ENCODE measurements at regions not wholly inside any gene's neighbourhood (a gene's known extent, or its start where the extent isn't known, plus 50 kb on each side); places are given as distances from the start of the nearest gene placed in this dataset.
A peak's percentile ranks its signal among the peaks of the same experiment; 100 is the strongest.

DNA sequence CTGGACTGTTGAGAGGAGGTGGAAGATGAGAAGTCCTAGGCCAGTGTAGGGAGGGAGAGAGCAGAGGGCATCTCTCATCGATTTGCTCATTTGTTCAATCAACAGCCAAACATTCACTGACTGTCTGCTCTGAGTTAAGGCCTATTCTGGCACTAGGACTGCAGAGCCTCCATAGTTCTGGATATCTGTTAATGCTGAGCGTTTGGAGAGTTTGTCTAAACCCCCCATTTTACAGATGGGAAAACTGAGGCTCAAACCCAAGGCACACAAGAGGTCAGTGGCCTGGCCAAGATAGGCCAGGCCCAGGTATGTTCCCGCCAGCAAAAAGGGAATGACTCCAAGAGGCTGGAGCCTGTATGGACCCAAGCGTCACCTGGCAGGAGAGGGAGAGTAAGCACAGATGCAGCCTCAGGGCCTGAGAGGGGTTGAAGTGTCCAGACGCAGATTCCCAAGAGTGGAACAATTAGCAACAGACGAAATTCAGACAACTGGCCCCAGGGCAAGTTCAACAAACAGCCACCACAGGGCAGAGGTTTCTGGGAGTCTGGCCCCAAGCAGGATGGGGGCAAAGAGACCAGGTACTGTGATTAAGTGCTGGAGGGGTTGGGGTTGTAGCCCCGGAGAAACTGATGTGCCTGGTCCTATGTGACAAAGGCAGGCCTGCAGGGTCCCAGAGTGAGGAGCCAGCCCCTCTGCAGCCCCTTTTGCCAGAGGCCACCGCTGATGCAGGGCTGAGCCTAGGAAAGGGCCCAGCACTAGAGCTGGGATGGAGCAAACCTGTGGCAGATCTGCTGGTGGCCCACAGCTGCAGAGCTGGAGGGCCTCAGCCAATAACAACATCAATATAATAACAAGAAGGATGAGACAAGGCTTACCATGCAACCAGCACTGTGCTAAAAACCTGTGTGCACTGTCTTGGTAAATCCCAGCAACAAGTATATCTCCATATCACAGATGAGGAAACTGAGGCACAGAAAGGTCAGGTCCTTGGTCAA is 245.1 kb upstream of the TLE3 start:
- DNase-seq, result no peak

DNA sequence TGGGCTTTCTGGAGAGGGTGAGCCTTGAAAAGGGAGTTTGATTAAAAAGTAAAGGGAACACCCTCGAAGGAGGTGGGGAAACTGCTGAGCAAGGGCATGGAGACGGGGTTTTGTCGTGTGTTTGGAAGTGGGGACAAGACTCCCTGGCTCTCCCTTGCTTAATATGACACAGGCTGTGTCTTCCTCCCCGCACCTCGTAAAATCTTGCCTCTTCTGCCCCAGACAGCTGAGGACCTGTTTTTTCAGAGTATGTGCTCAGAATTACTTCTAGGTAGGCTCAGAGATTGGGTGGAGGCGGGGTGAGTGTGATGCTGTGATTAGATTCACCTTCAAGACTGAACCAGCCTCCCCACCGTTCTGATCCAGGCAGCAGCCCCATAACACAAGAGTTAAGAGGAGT is 244.4 kb upstream of the TLE3 start:
- no peak for DNase-seq

DNA sequence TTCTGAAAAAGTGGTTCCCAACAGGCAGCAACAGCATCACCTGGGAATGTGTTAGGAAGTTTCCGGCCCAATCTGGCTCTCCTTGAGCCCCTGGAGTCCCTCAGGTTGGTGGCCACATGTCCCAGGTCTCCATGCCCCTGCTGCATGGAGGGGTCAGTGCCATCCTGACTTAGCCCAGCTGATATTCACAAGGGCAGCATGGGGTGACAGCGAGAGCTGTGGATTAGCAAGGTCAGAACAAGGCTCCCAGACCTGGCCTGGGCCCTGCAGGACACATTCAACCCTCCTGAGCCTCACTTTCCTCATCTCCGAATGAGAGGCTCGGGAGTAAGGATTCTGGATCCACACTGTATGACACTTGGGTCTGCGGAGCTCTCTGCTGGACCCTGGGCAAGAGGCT is 243.8 kb upstream of the TLE3 start:
- no peak for DNase-seq

DNA sequence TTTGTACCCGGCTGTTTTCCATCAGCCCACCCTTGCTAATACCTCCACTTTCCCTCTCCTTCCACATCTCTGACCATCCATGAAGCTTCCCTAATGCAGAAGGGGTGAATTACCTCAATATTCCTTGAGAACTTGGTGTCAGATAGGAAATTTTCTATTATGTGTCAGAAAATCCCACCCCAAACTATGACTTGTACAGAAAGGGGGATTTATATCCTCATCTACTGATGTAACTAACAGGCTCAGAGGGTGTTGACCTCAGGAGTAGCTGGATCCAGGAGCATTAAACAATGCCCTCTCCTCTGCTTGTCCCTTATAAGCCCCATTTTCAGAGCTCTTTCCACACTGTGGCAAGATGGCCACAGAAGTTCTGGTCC is 242.8 kb upstream of the TLE3 start:
- no peak for DNase-seq

DNA sequence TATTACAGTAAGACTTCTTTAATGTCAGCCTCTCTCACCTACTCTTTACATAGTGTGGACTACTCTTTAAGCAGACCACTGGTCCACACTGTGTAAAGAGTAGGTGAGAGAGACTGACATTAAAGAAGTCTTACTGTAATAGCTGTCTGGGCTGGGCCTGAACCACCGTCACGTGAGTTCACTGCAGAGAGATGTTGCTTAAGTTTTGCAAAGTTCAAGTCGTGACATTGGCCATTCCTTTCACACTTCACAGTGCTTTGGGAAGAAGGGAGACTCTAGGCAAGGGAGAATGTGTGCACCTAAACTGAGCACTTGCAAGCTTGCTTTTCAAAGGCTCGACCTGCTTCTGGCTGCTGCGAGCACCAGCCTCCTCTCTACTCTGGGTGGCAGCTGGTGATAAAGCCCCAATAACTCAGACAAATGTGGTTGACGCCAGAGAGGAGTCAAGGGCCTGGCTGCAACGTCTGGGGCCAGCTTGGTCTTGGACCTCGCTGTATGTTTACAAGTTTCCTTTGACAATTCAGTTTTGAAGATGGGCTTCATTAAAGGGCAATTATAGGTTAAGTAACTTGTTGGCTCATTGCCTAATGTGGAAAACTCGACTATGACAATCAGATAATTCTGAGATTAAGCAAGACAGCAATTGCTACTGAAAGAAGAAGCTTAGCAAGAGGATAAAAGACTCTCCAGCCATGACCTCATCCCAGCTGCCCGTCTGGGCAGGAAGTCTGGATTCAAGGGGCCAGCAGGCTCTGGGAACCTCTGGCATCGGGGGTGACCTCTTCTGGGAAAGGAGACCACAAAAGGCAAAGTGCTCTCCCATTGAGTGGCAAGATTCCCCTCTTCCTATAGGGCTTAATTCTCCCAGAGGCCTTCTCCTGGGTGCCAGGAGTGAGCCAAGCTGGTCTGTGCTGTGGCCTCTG is 242.1 kb upstream of the TLE3 start:
- peak; percentile 50 for DNase-seq

DNA sequence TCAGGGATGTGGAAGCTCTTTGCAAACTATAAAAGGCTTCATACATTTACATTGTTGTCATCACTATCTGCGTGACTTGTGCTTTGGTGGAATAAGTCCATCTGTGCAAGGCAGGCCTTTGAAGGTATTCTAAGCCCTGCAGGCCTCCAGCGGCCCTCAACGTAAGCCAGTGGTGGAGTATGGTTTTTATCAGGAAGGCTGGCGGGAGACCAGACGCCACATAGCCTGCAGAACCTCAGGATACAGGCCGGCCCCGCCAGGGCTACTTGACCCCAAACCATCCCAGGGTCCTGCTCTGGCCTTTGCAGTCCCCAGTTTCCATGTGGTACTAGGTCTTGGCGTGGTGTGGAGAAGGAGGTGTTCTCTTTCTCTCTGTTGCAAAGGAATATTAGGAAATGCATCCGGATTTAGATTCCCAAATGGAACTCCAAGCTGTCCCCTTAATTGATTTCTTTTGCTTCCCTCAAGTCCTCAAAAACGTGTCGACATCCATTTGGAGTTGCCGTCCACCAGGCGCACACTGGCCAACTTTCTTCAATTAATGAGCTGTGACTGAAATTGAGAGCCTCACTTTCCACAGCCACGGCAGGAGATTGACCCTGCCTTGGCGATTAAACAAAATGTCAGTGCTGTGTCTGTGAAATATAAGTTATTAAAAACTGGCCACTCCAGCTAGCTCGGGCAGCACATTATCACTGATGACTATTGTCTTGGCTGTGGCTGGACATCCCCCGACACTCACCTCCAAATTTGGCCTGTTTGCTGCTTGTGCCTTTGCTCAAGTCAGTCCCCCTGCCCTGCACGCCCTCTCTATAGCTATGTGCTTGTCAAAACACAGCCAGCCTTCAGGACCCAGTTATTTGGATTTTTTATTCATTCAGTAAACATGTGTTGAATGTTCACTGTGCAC is 239.8 kb upstream of the TLE3 start:
- no peak for DNase-seq

DNA sequence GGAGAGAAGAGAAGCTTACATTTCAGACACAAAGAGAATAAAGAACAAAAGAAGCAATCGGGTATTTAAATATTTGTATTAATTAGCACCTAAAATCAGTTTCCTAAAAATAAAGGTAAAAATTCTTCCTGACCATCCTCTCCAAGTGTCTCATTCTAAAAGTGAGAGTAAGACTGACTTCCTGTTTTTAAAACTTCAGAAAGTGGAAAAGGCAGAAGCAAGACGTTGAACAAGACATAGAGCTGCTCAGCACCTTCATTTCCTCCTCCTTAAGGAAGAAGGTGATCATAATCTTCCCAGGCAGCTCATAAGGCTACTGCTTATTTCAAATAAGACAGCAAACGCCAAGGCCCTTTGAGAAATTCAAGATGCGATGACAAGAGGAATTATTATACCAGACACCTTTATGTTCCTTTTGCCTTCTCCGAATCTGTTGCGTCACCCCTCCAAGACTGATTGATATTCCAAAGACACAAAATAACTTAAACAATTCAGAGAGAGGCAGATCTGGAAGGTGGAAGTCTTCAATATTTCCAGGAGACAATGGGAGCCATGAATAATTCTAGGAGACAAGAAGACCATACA is 238.8 kb upstream of the TLE3 start:
- DNase-seq, result no peak

GRCh38 chr15:70334286-70334685 is 236.6 kb upstream of the TLE3 start:
- no peak for DNase-seq

GRCh38 chr15:70329179-70329578 is 231.5 kb upstream of the TLE3 start:
- no peak for DNase-seq

DNA sequence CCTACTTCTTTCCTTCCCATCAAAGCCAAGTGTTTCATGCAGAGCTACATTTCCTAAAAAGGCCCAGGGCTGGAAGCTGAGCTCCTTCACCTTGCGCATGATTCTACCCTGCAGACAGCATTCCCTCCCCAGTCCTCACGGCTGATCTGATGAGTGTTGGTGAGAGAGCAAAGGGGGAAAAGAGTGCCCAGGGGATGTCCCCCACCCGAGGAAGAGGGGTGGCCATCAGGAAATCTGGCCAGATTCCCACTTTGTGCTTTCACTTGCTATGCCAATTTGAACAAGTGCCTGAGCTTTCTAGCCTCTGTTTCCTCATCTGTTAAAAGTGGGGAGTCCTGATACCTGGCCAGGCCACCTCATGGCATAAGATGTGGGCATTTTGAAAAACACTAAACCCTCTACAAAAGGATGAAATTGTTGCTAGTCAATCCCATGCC is 231.0 kb upstream of the TLE3 start:
- no peak for DNase-seq

GRCh38 chr15:70327856-70328678 is 230.3 kb upstream of the TLE3 start:
- peak; percentile 73 for DNase-seq

- DNase-seq, result no peak
Measured at GRCh38 chr15:70327328-70327855, 229.7 kb upstream of the TLE3 start.

DNA sequence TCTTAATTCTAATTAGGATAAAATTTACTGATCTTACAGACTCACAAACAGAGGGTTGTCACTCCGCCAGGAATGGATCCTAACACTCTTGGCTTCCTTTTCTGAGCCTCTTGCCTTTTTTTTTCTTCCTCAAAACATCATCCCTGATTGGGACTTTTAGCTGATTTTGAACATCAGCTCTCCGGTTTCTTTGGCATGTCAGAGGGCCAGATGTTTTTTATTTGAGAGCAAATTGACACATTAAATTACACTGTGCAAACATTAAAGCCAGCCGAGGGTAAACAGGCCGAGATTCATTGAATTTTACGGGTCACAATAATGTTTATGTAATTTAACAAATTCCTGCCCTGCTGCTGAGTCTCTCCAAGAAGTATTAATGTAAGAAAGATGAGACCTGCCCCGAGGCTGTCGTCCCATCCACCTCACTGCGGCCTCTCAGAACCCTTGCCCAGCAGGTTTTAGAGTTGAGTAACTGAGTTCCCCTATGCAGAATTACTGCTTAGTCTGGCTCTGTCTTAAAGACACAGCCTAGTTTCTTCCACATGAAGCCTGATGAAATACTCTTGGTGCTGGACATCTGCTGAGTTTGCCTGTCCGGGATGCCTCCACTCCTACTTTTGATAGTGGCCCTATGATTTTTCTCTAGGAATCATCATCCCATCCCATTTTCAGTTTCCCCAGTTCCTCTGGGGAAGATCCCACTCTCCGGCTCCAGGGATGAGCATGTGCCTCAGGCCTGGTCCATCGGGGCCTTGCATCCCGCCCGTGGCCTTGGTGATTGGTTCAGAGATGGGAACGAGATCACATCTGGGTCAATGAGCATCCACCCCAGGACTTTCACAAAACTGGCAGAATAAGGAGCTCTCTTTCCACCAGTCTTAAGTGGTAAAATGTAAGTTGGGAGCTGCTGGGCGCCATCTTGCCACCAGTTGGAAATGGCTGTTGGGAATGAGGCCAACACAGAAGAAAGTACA is 226.6 kb upstream of the TLE3 start:
- DNase-seq, result no peak

GRCh38 chr15:70323111-70323851 is 225.6 kb upstream of the TLE3 start:
- no peak for DNase-seq

- no peak for DNase-seq
Measured at GRCh38 chr15:70322051-70322668, 224.4 kb upstream of the TLE3 start.

DNA sequence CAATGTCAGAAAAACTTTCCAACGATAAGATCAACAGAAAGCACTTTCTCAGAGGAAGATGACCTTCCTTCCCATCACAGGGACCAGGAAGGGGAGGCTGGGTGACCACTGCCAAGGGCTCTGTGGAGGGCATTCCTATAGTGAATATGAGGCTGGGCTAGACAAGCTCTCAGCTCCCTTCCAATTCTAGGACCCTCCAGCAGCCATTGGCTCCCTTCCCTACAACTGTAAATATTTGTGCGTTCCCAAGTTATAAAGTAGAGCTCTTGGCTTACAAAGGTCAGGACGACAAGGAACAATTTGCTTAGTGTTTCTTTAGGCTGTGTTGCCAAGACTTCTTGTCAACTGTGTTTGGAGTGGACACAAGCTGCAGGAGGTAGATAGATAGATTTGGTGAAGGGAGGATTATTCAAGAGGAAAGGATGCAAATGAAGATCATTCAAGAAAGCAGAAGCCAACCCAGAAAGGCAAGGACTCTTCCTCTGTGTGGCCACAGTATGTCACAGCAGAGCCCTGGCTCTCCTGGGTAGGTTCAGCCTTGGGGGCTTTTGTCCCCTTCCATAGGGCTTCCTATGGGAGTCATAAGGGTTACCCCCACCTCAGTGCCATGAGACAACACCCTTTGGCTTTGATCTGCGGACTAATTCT is 223.6 kb upstream of the TLE3 start:
- no peak for DNase-seq

DNA sequence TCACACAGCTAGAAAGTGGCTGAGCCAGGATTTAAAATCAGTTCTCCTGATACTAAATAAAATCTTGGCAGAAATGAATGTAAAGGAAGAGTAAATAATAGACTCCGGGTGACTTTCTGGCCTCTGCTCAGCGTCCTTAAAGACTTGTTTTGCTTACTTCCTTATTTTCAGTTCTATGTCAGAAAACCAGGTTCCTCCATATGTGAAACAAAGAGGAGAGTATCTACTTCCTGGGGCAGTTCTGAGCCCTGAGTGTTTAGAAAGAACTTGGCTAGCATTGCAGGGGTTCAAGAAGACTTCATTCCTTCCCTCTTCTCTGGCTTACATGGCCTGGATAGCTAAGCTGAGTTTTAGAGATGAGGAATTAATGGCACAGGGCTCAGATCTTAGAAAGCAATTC is 222.8 kb upstream of the TLE3 start:
- no peak for DNase-seq

DNA sequence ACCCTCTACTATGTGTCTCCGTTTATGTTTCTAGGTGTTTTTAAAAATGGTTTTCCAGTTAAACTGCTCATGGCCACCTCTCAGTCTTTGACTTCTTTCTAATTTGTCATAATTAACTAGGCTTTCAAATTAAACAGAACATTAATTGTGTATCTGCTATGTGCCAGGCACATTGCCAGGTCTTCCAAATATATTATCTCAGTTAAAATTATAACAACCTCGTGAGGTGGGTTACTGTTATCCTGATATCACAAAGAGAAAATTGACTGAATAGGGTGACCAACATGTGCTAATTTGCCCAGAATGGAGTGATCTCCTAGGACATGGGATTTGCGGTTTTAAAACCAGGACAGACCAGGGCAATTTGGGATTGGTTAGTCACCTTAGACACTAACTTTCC is 222.4 kb upstream of the TLE3 start:
- DNase-seq, result no peak
